Esophagus muscularis mucosa (tissue), 4 donors: ENCODE measurements at regions not wholly inside any gene's neighbourhood (a gene's known extent, or its start where the extent isn't known, plus 50 kb on each side); places are given as distances from the start of the nearest gene placed in this dataset.

Experiments
- CTCF ChIP-seq, 3 experiments: fragments of 200-600 bp in 2 of 3; fragments of 450-650 bp in 1 of 3; sonication (generic) in 2 of 3; IDR thresholded peaks; one replicate each; pipeline ENCODE4 v1.5.1; 2017 to 2019; ENCODE audit warnings: antibody characterized with exemption in 3 of 3, mild to moderate bottlenecking in 2 of 3, moderate library complexity in 1 of 3
- EP300 ChIP-seq: sonication (generic); formaldehyde crosslinking; IDR thresholded peaks from one replicate; pipeline ENCODE4 v1.6.1; 2017; ENCODE audit warnings: antibody characterized with exemption
- POLR2AphosphoS5 ChIP-seq, 2 donors: sonication (generic); formaldehyde crosslinking; IDR thresholded peaks; one replicate each; pipeline ENCODE4 v1.6.1; 2017; ENCODE audit warnings: antibody characterized with exemption in 2 of 2

GRCh38 chr20:40768105-40768504, 79.1 kb upstream of the MAFB start:
- TF ChIP-seq CTCF (IDR thresholded peaks at IDR 0.05) = no peak
- no peak for TF ChIP-seq EP300
- no peak for TF ChIP-seq POLR2AphosphoS5 (IDR thresholded peaks at IDR 0.05)
